ENCODE measurements at regions not wholly inside any gene's neighbourhood (a gene's known extent, or its start where the extent isn't known, plus 50 kb on each side); places are given as distances from the start of the nearest gene placed in this dataset.

GRCh38 chr6:77341058-77341986 is 122.0 kb downstream of the HTR1B start:
- TF ChIP-seq TAF1 (IDR thresholded peaks at IDR 0.05; ENCODE audit: borderline replicate concordance, insufficient read depth, low read length) (no peak), POLR2AphosphoS5 (IDR thresholded peaks at IDR 0.05; ENCODE audit: low read depth, low read length) (no peak), REST (IDR thresholded peaks at IDR 0.05; ENCODE audit: insufficient read depth in 1 of 2, low read depth in 2 of 2, low read length in 2 of 2) (no peak), SIN3A (IDR thresholded peaks at IDR 0.05; ENCODE audit: borderline replicate concordance, insufficient read depth, low read length) (no peak), FOXP2 (optimal IDR thresholded peaks at IDR 0.05; ENCODE audit: borderline replicate concordance, extremely low read depth, extremely low read length, insufficient read depth) (no peak)

All from PFSK-1 (cell line).